NCI-H1436 (cell line): ENCODE measurements at regions not wholly inside any gene's neighbourhood (a gene's known extent, or its start where the extent isn't known, plus 50 kb on each side); places are given as distances from the start of the nearest gene placed in this dataset.

Source experiments
- DNase-seq: peaks from one replicate; lab custom pipeline; 2025; lab: John Stamatoyannopoulos, UW

DNA sequence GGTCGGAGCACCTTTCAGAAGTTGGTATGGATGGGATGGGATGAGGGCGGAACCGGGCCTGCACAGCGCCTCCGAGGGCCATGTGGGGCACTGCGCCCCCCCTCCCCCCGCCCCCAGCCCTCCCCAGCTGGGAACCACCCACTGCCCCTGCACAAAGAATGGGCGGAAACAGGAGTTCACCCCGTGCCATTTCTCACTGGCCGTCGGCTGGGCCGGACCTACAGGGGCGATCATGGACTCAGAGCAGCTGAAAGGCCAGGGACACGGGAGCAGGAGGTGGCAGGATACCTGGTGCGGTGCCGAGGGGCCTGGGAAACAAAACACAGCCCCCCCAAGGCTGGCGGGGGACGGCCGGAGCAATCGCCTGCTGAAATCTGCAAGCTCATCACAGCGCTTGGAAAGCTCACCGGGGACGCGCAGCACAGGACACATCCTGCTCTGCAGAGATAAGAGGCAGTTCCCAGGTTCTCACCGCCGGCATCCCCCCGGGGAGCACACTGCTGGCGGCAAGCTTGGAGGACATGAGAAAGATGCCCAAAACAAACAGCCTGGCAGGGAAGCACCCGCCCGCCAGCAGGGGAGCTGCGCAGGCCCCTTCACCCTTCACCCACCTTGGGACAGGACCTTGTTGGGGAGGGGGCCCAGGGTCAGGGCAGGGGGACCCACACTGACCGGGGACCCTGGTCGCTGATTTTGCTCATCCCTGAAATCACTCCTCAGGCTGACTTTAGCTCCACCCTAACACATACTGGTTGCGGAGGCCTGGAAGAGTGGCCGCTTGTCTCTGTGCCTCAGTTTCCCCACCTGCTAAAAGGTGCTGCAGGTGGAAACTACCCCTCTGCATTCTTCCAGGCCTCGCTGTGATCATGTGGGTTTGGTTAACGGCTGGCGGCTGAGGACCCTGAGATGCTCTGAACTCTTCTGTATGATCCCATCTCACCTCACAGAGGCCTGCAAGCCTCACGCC is 263.9 kb downstream of the C16orf95 start:
- DNase-seq: no peak

DNA sequence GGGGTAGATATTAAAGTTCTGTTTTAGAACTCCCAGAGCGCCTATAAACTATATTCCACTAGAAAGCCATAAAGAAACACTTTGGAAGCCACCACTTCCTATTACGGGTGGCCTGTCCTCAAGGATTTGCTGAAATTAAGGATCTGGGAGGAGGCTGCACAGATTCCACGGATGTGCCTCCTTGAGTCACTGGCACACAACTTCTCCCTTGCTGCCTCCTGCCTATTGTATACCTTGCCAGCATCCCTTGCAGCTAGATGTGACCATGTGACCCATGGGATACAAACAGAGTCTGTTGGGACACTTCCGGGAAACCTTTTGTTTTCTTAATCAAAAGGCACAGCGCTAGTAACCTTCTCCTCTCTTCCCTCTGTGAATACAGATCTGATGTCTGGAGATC is 263.0 kb downstream of the C16orf95 start:
- no peak for DNase-seq

DNA sequence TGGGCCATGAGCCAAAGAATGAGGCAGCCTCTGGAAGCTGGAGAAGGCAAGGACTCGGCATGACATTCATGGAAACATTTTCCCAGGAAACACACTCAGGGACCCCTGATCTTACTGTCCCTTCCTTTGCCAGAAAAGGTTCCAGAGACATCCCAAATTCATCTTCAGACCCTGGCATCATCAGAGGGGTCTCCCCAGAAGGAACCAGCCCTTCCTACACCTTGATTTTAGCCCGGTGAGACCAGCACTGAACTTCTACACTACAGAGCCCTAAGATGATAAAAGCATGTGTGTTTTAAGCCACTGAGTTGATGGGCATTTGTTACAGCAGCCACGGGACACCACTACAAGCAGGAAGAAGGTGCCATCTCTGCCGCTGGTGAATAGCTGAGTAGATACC is 262.3 kb downstream of the C16orf95 start:
- DNase-seq: no peak

DNA sequence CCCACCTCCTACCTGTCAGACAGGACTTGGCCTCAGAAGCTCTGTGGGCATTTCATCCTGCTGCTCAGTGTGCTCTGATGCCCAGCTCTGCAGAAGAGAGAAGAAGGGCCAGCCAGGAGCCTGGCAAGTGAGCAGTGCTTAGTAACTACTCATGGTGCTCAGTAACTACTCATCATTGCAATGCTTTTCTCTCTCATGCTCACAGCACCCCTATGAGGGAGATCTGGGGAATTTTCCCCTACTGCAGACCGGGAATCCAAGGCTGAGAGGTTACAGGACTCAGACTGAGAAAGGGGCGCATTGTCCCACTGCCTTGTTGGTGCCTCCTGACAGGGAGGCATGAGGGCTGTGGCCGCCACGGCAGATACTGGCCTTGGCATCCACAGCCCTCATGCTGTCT is 261.1 kb downstream of the C16orf95 start:
- DNase-seq: no peak

DNA sequence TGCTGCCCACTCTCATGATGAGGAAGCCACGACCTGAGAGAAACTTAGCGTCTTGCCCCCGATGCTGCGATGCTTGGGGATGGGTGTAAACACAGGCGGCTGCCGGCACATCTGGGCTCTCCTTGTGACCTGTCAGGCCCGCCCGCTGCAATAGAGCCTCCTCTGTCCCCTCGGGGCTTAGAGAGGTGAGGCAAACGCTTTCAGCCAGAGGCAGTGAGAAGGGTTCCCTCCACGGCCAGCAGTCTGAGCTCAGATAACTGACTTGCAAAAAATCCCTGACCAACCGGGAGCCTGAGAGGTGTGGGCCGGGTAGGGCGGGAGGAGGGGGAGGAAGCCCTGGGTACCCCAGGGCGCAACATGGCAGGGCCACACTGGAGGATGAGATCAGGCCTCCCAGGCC is 260.6 kb downstream of the C16orf95 start:
- no peak for DNase-seq

DNA sequence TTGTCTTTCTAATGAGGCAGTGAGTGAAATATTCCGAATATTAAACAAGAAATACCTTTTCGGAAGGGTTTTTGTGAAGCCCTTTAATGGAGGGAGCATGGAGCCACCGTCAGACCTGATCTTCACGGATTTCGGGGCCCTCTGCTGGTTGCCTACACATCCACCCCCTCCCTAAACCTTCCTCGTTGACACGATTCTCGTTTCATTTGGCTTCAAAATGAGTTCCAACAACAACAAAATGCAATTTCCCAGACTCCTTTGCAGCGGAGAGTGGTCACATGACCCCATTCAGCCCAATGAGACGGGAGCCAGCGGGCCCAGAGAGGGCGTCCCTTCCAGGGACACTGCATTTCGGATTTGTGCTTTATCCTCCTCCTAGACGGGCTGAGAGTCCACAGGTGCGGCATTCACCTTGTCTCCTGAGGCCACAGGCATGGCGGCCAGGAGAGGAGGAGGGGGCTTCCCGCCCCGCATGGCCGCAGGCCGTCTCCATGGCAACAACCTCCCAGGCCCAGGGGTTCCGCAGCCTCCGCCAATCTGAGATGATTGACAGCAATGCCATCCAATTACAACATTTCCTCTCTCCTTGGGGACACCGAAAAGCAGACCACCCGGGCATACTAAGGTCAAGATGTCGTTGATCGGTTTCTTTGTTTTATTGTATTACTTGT is 259.8 kb downstream of the C16orf95 start:
- no peak for DNase-seq

DNA sequence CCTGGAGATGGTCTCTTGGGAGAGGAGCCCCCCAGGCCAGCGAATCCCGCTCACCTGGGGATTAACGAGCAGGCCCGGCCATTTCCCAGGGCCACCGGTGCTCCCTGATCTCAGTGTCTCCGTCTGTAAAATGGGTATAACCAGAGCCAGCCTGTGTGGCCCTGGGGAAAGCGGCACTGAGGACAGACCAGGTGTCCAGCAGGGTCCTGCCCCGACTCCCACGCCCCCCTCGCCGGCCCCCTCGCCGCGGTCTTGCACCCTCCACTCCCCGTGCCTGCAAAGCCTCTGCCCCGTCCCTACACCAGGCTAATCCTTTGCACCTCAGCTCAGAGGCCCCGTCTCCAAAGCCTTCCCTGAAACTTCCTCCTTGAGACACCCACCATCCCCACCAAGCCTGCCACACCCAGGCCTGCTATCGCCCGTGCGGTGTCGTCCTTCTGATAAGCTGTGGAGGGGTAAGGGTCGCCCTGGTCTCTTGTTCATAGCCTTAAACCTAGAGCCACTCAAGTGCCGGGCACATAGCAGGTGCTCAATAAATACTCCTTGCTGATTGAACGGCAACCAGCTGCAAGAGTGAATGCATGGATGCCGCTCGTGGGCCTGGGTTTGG is 259.1 kb downstream of the C16orf95 start:
- no peak for DNase-seq

DNA sequence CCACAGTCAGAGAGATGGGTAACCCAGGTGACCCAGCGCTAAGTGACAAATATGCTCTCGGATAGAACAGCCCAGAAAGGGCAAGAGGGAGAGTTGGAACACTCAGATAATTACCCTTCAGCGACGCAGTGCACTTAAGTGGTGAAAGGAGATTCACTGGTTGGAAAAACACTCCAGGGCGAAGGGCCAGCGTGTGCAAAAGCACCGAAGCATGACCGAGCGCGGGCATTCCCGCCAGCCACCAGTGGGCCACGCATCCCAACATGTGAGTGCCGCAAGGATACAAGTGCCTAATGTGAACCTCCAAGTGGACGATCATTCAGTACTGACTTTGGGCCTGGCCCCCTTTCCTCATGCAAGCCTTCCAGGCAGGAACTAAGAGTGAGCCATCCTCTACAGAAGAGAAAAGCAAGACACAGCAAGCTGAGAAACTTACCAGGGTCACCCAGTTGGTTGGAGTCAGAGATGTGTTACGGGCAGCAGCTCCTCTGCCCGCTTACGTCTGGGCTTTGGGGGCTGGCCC is 258.4 kb downstream of the C16orf95 start:
- no peak for DNase-seq

DNA sequence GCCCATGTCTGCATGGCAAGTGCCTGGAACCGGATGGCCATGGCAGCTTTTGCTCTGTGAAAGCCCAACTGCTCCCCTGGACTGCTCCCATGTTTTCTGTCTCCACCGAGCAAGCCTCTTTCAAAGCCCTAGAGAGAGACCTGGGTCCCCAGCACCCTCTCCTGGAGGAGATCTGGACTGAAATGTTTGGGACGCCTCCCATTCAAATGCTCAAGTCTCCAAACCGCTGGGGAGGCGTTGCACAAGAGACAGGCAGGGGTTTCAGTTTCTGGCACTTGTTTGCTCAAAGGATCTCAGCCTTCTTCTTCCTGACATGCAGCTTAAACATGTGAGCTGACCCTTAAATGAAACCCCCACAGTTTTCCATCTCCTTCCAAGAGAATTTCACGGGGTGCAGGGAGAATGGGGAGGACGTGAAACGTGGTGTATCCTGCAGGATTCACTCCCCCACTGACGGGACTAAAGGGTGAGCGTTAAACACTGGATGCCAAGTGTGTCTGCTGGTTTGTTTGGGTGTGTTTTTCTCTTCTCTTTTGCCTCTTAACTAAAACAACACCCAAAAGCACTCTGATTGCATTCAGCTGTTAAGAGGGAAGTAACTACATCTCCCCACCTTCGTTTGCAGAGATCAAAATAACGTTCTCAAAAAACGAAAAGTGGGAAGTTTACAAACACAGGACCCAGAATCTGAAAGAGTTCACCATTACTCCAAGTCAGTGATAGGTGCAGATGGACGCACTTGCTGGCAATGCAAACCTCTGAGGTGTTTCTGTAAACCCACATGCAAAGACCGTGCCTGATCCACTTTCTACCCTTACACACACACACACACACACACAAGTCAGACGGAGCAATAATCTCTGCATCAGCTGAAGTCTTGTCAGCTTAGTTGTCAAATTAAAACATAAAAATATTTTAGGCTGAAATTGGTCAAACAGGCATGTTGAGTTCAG is 256.9 kb downstream of the C16orf95 start:
- no peak for DNase-seq

DNA sequence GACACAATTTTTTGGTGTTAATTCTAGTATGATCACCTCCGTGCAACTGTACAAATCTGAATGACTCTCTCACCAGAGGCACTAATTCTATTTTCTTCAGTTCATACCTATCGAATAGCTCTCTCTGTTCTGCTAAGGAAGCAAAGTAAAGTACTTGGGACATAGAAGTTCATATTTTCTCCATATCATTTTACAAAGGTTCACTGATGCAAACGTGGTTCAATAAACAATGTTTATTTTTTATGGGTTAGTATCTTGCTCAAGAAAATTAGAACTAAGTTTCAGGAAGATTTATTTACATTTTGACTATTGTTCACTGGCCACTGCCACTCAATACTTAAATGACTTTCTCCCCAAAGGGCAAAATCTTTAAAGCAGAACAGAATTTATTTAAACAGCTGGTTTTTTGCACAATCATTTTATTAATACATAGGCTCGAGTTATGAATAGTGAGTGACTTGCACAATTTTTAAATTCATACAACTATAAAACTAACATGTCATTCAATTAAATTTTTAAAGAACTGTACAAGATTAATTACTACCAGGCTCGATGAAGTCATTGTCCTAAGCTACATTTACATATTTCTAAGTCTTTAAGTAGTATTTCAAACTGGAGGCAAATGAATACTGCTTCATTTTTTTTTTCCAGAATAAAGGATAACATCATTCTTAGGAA is 255.8 kb downstream of the C16orf95 start:
- no peak for DNase-seq

DNA sequence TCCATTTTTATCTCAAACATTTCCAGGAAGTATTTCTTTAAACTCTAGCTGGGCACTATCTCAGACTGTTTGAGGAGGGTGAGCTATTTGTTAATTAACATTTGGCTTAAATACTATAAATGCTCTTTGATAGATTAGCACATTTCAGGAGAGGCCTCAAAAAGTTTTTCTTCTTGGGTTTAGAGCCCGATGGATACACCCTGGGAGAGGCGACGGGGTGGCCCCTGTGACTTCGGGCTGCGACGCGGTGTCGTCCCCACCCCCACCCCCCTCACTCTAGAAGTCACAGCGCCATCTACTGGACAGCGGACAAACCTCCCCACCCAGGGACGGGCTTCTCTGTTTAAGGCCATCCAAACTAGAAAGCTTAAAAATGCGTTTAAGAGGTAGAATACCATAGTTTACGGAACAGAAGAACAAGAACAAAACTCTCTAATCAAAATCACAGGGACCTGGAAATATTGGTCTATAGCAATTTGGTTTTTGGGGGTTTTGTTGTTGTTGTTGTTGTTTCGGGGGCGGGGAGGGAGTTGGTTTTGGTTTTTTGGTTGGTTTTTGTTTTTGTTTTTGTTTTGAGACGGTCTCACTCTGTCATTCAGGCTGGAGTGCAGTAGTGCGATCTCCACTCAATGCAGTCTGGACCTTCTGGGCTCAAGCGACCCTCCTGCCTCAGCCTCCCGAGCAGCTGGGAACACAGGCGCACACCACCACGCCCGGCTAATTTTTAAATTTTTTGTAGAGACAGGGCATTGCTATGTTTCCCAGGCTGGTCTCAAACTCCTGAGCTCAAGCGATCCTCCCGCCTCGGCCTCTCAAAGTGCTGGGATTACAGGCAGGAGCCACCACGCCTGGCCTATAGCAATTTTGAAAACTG is 254.4 kb downstream of the C16orf95 start:
- DNase-seq: peak; percentile 58

DNA sequence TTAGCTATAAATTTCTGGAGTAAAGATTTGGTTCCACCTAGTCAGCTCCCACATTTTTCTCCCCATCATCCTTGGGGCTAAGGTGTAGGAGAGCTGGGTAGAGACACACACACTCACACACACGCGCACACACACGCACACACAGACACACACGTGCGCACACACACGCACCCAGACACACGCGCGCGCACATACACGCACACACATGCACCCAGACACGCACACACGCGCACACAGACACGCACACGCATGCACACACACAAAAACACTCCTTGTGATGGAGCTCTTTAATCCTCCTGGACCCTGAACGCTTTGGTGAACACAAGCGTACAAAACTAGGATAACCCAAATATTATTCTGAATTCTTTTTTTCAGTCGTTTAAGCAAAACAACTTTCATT is 253.6 kb downstream of the C16orf95 start:
- no peak for DNase-seq

DNA sequence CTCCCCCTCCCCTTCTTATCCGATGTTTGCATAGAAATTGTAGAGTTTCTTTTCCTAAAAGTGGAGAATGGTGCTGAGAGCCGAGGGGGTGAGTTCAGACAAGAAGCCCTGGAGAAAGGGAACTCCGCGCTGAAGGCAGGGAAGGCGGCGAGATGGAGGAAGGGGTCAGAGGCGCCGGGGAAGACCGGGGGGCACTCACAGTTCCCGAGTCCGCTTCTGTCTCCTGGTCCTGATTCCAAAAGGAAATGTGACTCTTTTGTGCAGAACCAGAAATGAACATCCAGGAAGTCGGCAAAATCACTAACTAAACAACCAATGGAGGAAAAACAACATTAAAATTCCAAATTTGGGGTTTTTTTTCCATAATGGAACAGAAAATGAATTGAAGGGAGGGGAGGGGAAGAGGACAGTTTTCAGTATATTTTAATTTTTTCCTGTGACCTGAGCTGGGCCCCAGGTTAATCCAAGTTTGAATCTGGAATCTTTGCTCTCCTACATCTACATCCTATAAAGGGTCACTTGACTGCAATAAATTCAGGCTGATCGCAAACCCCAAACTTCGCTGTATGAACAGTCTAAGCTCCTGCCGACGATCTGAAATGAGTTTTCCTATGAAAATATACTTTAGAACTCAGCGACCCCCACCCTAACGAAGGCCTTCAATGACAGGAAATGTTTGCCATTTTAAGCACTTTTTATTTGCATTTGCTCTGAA is 252.3 kb downstream of the C16orf95 start:
- no peak for DNase-seq

DNA sequence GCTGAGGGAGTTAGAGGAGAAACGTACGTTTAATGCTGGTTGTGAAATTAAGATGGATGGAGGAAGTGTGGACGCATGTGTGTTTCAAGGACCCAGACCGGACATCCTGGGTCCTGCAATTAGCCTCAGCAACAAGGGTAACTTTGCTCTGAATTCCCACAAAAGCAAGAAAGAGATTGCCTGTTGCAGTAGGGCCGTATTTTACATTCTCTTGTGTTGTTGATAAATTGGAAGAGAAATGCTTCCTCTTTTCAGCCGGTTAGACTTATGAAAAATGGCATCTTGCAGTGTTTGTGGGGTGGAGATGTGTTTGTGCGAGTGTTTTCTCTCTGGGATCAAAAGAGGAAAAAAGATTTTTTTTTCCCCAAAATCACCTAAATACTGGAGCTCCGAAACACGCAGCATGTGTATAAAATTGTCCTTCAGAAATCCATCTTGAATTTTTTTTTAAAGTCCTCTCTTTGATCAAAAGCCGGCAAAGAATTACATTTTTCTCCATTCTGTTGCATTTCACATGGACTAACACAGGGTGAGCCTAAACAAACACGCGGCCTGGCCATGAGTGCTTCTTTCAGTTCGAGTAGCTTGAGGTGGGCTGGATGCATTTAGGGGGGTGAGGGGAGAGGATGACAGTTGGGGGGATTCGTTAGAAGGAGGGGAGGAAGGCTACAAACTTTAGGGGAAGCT is 251.6 kb downstream of the C16orf95 start:
- DNase-seq: no peak

DNA sequence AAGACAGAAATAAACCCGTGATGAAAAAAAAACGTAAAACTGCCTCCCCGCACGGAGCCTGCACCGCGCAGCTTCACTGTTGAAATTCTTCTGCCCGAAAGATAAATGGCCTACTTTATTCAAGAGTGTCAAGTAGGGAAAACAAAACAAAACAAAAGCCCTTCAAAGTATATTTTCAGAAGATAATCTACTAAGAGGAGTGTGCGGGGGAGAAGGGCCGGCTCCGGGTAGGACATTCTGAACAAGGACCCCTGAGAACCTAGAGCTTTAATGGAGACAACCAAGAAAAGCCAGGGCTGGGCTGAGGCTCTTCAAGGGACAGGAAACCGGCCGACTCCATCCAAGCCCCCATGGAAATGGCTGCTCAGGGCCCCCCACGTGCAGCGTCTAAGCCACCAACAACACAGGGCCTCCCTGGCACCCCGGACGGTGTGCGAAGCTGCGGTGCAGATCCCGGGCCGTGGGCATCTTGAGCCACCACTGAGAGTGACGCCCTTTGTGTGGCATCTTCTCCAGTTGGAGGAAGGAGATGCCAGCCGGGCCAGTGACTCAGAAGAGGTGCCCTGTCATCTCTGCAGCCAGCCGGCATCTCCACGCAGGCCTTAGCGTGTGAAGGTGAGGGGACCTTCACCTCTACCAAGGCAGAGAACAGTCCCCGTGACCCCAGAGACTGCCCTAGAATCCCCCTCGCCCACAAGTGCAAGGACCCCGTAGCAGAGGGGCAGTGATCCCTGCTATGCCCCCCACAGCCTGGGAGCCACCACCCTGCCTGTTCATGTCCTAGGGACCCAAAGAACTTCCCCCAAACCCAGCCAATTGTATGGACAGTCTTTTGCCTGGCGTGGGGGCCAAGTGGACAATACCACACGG is 250.8 kb downstream of the C16orf95 start:
- DNase-seq: no peak

DNA sequence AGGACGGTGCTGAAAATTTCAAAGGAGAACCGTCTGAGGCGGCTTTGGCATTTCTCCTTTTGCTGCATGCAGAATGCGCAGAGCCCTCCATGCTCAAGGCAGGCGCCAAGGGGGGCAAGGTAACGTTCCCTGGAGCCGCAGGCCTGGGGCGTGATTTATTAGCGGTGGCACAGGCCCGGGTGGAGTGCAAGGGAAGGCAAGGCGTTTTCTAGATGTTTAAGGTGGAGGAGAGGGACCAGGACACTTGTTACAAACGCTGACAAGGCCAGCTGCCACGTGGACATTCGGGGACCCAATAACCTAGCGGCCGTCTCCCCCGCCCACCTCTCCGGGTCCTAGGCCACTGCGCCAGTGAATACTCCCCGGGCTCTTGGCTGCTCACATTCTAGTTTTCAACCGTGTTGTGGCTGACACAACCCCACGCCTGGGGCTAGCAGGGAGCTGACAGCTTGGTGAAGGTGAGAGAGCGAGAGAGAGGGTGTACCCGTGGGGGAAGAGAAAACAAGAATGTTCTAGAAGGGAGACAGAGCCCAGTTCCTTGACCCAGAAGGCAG is 250.1 kb downstream of the C16orf95 start:
- no peak for DNase-seq
